ENCODE measurements at regions not wholly inside any gene's neighbourhood (a gene's known extent, or its start where the extent isn't known, plus 50 kb on each side); places are given as distances from the start of the nearest gene placed in this dataset.
A peak's percentile ranks its signal among the peaks of the same experiment; 100 is the strongest.

GRCh38 chr1:58249737-58250586, 296.6 kb downstream of the OMA1 start:
- TF ChIP-seq POLR2A (IDR thresholded peaks at IDR 0.05), result no peak
- peak in 3 of 12 donors; percentile 5 to 9 (median 6) for TF ChIP-seq CTCF (IDR thresholded peaks at IDR 0.05)
